HepG2 (cell line): ENCODE measurements at regions not wholly inside any gene's neighbourhood (a gene's known extent, or its start where the extent isn't known, plus 50 kb on each side); places are given as distances from the start of the nearest gene placed in this dataset.

Experiments used
- MEF2D ChIP-seq: sonication (generic); formaldehyde crosslinking; IDR thresholded peaks from 2 replicates; pipeline ENCODE4 v1.5.1; 2020; ENCODE audit warnings: mild to moderate bottlenecking, missing genetic modification reagents
- NCOR1 ChIP-seq: fragments of 200-600 bp; sonication (generic); IDR thresholded peaks from 2 replicates; pipeline ENCODE4 v1.7.0; 2017; ENCODE audit warnings: antibody characterized with exemption, low read length, borderline replicate concordance
- NFYB ChIP-seq: sonication (generic); formaldehyde crosslinking; IDR thresholded peaks from 2 replicates; pipeline ENCODE4 v1.4.0; 2020; ENCODE audit warnings: missing genetic modification reagents
- POLR2A ChIP-seq, 2 experiments: IDR thresholded peaks; 2 replicates each; pipeline ENCODE4 v1.6.1; 2011; ENCODE audit warnings: low read depth in 2 of 2, low read length in 2 of 2, mild to moderate bottlenecking in 1 of 2, moderate library complexity in 1 of 2; ENCODE audit not compliant: insufficient read depth in 1 of 2
- ZFP37 ChIP-seq: sonication (generic); formaldehyde crosslinking; IDR thresholded peaks from 2 replicates; pipeline ENCODE4 v1.4.0; 2020; ENCODE audit warnings: missing genetic modification reagents, borderline replicate concordance
- TF ChIP-seq, protein P1 (sequence below): sonication (generic); formaldehyde crosslinking; IDR thresholded peaks from 2 replicates; pipeline ENCODE4 v1.5.0; 2020; ENCODE audit warnings: mild to moderate bottlenecking, missing genetic modification reagents, moderate library complexity
- TF ChIP-seq, protein P2 (sequence below): sonication (generic); formaldehyde crosslinking; IDR thresholded peaks from 2 replicates; pipeline ENCODE4 v1.4.0; 2020; ENCODE audit warnings: missing genetic modification reagents
- TF ChIP-seq, protein P3 (sequence below): sonication (generic); formaldehyde crosslinking; IDR thresholded peaks from 2 replicates; pipeline ENCODE4 v1.4.0; 2020; ENCODE audit warnings: missing genetic modification reagents

DNA sequence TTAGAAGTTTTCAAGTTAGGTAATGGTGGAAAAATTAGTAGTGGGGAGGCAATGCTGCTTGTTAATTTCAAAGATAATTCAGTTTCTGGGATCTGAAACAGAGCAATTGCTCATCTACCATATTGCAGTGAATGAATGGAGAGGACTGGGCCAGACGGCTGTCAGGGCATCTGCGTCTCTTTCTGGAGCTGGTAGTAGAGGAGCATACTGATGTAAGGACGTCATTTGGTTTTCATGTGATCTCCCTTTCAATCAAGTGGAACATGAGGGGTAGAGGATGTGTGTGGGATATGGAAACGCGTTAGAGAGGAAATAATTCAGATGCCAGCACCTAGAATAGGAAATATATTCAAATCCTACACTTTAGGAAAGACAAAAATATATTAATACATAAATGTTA lies 490.3 kb downstream of the ADCYAP1 start:
- no peak for TF ChIP-seq ZFP37 (CRISPR knock-in tag)
- no peak for TF ChIP-seq NCOR1
- TF ChIP-seq, protein P1, sequence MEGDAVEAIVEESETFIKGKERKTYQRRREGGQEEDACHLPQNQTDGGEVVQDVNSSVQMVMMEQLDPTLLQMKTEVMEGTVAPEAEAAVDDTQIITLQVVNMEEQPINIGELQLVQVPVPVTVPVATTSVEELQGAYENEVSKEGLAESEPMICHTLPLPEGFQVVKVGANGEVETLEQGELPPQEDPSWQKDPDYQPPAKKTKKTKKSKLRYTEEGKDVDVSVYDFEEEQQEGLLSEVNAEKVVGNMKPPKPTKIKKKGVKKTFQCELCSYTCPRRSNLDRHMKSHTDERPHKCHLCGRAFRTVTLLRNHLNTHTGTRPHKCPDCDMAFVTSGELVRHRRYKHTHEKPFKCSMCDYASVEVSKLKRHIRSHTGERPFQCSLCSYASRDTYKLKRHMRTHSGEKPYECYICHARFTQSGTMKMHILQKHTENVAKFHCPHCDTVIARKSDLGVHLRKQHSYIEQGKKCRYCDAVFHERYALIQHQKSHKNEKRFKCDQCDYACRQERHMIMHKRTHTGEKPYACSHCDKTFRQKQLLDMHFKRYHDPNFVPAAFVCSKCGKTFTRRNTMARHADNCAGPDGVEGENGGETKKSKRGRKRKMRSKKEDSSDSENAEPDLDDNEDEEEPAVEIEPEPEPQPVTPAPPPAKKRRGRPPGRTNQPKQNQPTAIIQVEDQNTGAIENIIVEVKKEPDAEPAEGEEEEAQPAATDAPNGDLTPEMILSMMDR (CRISPR knock-in tag), result no peak
- TF ChIP-seq NFYB (CRISPR knock-in tag), result no peak
- no peak for TF ChIP-seq MEF2D
- TF ChIP-seq, protein P2, sequence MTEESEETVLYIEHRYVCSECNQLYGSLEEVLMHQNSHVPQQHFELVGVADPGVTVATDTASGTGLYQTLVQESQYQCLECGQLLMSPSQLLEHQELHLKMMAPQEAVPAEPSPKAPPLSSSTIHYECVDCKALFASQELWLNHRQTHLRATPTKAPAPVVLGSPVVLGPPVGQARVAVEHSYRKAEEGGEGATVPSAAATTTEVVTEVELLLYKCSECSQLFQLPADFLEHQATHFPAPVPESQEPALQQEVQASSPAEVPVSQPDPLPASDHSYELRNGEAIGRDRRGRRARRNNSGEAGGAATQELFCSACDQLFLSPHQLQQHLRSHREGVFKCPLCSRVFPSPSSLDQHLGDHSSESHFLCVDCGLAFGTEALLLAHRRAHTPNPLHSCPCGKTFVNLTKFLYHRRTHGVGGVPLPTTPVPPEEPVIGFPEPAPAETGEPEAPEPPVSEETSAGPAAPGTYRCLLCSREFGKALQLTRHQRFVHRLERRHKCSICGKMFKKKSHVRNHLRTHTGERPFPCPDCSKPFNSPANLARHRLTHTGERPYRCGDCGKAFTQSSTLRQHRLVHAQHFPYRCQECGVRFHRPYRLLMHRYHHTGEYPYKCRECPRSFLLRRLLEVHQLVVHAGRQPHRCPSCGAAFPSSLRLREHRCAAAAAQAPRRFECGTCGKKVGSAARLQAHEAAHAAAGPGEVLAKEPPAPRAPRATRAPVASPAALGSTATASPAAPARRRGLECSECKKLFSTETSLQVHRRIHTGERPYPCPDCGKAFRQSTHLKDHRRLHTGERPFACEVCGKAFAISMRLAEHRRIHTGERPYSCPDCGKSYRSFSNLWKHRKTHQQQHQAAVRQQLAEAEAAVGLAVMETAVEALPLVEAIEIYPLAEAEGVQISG, result no peak
- TF ChIP-seq POLR2A (IDR thresholded peaks at IDR 0.05; ENCODE audit: insufficient read depth in 1 of 2, low read depth in 2 of 2, low read length in 2 of 2), result no peak
- TF ChIP-seq, protein P3, sequence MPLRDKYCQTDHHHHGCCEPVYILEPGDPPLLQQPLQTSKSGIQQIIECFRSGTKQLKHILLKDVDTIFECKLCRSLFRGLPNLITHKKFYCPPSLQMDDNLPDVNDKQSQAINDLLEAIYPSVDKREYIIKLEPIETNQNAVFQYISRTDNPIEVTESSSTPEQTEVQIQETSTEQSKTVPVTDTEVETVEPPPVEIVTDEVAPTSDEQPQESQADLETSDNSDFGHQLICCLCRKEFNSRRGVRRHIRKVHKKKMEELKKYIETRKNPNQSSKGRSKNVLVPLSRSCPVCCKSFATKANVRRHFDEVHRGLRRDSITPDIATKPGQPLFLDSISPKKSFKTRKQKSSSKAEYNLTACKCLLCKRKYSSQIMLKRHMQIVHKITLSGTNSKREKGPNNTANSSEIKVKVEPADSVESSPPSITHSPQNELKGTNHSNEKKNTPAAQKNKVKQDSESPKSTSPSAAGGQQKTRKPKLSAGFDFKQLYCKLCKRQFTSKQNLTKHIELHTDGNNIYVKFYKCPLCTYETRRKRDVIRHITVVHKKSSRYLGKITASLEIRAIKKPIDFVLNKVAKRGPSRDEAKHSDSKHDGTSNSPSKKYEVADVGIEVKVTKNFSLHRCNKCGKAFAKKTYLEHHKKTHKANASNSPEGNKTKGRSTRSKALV (CRISPR knock-in tag), result no peak
